H1 (cell line): ENCODE measurements at regions not wholly inside any gene's neighbourhood (a gene's known extent, or its start where the extent isn't known, plus 50 kb on each side); places are given as distances from the start of the nearest gene placed in this dataset.

Experiments
- NANOG ChIP-seq: IDR thresholded peaks from 2 replicates; pipeline ENCODE4 v1.6.1; 2011; ENCODE audit warnings: low read length, low read depth, mild to moderate bottlenecking, inconsistent platforms; ENCODE audit not compliant: insufficient read depth, poor library complexity, severe bottlenecking

DNA sequence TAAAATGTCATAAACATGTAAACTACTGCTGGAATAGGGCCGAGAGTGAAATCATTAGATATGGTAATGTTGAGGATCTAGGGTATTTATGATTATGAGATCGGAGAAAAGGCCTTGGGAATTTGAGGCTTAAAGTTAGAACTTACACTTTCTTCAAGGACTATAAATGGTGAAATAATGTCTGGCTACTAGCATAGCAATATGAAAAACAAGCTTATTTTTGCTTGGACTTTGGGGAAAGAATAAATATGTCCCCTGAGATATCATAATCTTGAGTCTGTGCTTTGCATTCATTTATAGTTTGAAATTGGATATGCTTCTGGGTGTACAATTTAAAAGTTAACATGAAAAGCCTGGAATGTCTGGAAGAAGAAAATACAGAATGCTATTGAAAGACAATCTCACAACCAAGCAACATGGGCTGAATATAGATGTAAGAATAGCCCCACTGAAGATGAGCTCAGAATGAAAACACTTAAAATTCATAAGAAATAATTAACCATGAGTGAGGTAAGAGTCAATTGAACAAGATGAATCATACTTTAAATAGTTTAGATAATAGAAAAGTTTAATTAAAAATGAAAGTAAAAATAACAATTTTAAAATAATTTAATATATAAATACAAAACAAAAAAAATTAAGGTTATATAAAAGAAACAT is 1555.4 kb upstream of the MIR17HG start (continued):
- TF ChIP-seq NANOG: no peak
